Fibroblast of skin of back (primary cell): ENCODE measurements at regions not wholly inside any gene's neighbourhood (a gene's known extent, or its start where the extent isn't known, plus 50 kb on each side); places are given as distances from the start of the nearest gene placed in this dataset.
"Not testable (repeated sequence)": the region's sequence is repeated elsewhere in the genome, so short reads cannot be mapped to it uniquely, and the experiment has no call there.

ENCODE experiments used
- DNase-seq: peaks from one replicate; pipeline ENCODE4 v3.0.0-alpha.2; 2013

GRCh38 chr14:105581551-105582341 lies 55.4 kb downstream of the TMEM121 start:
- no peak for DNase-seq

- DNase-seq: no peak
These were observed 56.3 kb downstream of the TMEM121 start for GRCh38 chr14:105582639-105583038.

DNA sequence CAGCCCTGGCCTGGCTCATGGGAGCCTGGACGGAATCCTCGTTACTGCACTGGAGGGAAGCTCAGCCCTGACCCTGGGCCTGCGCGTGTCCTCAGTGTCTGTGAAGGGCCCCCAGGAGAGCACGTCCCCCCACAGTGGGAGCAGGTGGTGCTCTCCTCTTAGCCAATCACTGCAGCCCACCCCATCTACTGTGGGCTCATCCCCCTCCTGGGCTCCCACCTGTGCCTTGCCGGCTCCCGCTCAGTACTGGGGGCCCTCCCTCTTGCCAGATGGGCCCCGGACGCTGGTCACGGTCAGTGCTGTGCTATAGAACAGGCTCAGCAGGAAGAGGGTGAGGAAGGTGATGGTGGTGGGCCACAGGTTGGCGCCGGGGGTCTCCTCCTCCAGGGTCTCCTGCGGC lies 57.5 kb downstream of the TMEM121 start:
- not testable (repeated sequence) for DNase-seq

DNA sequence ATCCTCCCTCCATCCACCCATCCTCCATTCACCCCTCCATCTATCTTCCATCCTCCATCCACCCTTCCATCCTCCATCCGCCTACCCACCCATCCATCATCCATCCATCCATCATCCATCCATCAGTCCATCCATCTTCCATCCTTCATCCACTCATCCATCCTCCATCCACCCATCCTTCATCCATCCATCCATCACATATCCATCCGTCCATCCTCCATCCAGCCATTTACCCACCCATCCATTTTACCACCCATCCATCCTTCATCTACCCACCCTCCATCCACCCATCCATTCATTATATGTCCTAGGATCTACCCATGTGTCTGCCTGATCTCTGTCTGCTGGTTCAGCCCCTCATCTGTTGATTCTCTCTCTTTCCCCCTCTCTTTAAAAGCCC lies 58.9 kb downstream of the TMEM121 start:
- DNase-seq: not testable (repeated sequence)

DNA sequence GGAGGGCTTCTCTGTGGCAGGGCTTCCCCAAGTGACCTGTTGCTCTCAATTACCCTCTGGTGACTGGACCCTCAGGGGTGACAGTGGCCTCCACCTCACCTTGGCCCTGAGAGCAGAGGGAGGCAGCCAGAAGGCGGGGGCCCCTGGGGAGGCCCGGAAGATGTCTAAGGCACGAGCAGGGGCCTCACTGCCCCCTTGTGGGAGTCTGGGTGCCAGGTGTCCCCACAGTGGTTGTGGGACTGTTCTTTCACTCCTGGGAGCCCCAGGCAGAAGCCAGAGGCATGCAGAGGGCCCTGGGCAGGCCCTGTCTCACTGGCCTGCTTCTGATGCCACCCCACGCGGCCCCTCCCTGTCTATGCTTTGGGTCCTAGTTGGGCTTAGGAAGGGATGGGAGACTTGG lies 59.3 kb downstream of the TMEM121 start:
- not testable (repeated sequence) for DNase-seq

DNA sequence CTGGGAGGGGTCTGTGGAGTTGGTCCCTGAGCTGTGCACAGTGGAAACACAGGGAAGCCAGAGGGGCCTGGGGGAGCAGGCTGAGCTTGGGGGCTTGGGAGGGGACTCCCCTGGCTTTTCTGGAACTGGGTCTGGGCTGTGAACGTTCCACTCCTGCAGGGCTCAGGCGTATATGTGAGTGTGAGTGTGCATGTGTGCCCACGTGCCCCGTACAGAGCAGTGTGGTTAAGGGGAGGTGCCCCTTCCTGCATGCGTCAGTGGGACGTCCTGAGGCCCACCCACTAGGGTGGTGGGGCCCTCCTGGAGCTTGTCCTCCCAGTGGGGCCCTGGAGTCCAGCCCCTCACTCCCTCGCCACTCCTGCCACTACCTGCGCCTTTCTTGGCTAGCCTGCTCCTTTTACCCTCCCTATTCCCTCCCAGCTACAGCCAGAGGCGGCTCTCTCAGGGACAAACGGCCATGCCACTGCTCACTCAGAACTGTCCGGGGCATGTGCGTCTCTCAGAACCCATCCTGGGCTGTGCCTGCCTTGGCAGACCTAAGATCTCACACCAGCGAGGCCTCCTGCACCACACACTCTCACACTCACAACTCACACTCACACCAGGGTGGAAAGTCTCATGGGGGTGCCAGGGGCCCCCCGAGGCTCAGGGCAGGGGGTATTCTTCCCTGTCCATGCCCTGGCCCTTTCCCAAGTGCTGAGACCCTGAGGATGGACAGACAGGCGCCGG lies 59.9 kb downstream of the TMEM121 start:
- not testable (repeated sequence) for DNase-seq

DNA sequence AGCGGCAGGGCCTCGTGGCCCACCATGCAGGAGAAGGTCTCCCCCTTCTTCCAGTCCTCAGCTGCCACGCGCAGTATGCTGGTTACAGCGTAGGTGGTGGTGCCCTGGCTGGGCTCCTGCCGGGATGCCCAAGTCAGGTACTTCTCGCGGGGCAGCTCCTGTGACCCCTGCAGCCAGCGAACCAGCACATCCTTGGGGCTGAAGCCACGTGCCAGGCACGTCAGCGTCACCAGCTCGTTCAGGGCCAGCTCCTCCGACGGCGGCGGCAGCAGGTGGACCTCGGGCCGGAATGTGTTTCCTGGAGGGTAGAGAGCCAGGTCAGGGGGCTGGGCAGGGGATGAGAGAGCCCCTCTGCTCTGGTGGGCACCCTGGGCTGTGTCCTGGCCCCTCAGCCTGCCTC lies 60.7 kb downstream of the TMEM121 start:
- DNase-seq: not testable (repeated sequence)

- DNase-seq: not testable (repeated sequence)
These were observed 61.3 kb downstream of the TMEM121 start for GRCh38 chr14:105587482-105588235.

DNA sequence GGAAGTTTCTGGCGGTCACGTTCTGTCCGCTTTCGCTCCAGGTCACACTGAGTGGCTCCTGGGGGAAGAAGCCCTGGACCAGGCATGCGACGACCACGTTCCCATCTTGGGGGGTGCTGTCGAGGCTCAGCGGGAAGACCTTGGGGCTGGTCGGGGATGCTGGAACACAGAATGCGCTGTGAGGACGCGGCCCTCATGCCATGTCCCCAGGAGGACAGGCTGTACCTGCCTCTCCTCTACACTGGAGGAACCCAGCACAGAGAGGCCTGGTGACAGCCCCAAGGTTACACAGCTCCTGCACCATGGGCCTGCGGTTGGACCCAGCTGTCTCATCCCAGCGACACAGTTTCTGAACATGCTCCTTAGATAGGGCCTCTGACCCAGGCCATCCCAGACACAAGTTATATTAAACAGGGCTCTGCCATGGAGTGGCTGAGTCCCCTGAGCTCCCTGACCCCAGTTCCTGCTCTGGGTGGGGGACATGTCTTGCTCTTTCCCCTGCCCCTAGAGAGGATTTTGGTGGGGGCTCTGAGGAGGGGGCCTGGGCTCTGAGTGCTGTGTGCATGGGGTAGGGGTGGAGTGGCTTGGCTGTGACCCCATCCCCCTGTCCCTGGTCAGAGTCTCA lies 62.0 kb downstream of the TMEM121 start:
- DNase-seq: no peak

- no peak for DNase-seq
These were observed 63.0 kb downstream of the TMEM121 start for GRCh38 chr14:105589161-105589925.

DNA sequence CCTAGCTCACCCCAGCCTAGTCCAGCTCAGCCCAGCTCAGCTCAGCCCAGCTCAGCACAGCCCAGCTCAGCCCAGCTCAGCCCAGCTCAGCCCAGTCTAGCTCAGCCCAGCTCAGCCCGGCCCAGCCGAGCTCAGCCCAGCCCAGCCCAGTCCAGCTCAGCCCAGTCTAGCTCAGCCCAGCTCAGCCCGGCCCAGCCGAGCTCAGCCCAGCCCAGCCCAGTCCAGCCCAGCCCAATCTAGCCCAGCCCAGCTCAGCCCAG lies 63.5 kb downstream of the TMEM121 start:
- DNase-seq: not testable (repeated sequence)

DNA sequence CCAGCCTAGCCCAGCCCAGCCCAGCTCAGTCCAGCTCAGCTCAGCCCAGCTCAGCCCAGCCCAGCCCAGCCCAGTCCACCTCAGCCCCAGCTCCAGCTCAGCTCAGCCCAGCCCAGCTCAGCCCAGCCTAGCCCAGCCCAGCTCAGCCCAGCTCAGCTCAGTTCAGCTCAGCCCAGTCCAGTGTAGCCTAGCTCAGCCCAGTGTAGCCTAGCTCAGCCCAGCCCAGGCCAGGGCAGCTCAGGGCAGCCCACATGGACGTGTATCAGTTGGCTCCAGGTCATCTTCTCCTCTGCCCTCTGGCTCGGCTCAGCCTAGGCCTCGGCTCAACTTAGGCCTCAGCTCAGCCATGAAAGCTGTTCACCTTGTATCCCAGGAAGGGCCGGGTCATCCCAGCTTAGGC lies 64.7 kb downstream of the TMEM121 start:
- no peak for DNase-seq

- not testable (repeated sequence) for DNase-seq
These were observed 65.5 kb downstream of the TMEM121 start for GRCh38 chr14:105591792-105592341.

DNA sequence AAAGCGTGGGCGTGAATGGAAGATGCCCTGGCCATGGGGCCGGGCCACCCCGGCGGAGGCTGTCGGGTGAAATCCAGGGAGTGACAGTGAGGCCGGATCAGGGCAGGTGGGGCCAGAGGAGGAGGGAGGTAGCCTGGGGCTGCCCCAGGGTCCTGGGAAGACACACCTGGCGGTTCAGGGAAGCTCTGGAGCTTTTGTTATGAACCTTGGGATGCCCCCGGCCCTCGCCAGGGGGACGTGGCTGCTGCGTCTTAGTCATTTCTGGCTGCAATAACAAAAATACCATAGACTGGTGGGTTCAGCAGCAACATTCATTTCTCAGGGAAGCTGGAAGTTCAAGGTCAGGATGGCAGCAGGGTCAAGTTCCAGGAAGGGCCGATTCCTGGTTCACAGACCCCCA lies 66.3 kb downstream of the TMEM121 start:
- not testable (repeated sequence) for DNase-seq

DNA sequence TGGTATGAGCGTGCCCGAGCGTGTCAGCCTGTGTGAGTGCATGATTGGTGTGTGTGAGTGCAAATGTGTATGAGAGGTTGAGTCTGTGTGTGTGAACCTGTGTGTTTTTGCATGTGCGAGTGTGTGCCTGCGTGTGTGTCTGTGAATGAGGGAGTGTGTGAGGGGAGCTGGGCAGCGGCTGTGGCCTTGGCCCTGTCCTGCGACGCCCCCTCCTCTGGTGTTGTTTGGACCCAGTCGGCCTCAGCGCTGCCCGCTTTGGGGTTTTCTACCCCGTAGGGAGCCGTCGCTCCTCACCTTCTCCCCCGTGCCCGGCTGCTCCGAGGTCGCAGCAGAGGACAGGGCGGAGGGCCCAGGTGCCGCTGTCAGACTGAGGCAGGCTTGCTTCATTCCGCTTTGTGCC lies 69.0 kb downstream of the TMEM121 start:
- DNase-seq: not testable (repeated sequence)

DNA sequence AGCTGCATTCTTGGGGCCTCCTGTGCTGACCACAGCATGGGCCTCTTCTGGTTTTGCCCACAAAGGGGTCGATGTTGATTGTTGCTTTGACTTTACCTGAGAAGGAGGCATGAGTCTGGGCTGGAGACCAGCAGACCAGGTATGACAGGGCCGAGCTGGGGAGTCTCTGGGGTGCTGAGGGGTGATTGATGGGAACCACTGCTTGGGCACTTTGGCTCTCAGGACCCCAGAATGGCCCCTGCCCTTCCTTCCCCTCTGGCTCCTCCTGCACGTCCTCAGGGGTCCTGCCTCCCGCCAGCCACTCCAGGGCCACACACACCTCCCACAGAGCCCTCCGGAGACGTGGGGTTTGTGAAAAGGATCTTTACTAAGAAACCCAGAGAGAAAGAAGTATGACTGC lies 70.0 kb downstream of the TMEM121 start:
- DNase-seq: not testable (repeated sequence)

DNA sequence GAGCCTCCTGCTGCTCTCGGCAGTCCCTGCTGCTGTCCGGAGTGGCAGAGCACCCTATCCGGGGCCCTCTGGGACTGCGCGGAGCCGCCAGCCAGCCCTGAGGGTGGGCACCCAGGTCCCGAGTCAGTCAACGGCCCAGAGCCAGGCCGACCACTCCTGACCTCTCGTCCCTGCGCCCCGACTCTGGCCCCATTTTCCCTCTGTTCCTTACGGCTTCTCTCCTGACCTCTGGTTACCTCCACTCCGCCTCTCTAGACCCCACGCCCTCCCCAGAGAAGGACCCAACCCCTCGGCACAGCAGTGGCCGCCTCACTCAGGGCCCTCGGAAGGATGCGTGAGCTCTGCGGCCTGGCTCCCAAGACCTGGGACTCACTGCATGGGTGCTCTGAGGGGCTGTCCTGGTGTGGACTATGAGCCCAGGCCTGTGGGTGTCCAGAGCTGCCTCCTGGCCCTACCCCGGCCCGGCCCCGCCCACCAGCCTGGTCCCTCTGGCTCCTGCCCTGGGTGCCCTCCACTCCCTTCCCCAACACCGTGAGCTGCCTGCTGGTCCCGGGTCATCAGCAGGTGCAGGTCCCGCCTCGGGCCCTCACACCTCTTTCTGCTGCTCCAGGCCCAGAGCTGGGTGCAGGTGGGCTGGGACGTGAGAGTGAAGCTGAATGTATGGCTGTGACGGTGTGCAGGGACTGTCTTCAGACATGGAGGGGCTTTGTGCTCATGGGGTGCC lies 71.8 kb downstream of the TMEM121 start:
- not testable (repeated sequence) for DNase-seq

- not testable (repeated sequence) for DNase-seq
These were observed 72.7 kb downstream of the TMEM121 start for GRCh38 chr14:105598925-105599586.

DNA sequence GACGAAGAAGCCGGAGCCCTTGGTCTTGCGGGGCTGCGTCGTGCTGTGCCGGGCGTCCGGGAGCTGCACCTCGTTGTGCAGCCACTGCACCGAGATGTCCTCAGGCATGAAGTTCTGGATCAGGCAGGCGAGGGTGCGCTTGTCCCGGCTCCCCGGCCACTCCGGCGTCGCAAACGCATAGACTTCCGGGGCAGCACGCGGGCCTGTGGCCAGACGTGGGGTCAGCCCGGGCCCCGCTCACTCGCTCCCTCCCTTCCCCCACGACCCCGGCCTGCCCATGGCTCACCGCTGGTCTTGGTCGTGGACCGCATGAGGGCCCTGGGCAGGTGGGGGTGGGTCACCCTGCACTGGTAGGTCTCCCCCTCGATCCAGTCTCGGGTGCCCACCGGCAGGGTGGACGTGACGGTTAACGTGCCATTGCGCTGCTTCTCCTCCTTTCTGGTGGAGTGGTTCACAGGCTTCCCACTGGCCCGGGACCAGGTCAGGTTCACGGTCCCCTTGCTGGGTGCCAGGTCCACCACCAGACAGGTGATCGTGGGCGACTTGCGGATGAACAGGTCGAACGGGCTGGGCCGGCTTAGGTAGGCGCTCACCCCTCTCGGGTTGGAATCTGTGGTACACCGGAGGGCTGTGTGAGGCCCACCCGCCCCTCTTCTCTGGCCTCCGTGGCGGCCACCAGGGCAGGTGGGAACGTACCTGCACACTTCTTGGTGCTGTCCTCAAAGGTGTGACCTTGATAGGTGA lies 74.0 kb downstream of the TMEM121 start:
- not testable (repeated sequence) for DNase-seq

DNA sequence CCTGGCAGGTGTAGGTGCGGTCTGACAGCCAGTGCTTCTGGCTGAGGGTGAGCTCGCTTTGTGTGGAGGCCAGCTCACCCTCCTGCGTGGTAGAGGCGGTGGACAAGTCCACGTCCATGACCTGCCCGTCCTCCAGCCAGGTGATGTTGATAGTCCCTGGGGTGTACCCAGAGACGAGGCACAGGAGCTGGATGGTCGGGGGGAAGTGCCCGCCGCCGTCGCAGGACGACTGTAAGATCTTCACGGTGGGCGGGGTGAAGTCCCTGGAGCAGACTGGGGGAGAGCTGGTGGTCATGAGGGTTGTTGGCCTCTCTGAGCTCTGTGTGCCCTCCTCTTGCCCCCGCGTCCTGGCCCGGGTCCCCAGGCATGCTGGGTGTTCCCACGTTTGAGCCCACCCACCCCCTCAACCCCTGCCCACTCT lies 74.6 kb downstream of the TMEM121 start:
- no peak for DNase-seq
